ENCODE measurements at regions not wholly inside any gene's neighbourhood (a gene's known extent, or its start where the extent isn't known, plus 50 kb on each side); places are given as distances from the start of the nearest gene placed in this dataset.
A peak's percentile ranks its signal among the peaks of the same experiment; 100 is the strongest.
"Not testable (repeated sequence)": the region's sequence is repeated elsewhere in the genome, so short reads cannot be mapped to it uniquely, and the experiment has no call there.

DNA sequence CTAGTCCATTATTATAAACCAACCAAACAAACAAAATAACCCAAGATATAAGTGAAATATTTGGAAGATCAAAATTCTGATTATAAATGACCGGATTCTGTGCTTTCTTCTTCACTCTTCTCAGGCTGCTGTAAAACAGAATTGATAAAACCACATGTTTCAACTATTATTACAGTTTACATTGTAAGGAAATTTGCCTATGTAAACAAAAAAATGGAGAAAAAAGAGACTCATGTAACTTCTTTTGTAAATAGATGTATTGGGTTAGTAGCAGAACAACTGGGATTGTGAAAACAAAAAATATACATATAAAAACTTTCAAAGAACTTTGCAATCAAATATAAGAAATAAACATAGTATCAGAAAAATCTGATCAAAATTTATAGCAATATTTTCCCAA, 295.2 kb upstream of the CCDC179 start:
- no peak for DNase-seq

DNA sequence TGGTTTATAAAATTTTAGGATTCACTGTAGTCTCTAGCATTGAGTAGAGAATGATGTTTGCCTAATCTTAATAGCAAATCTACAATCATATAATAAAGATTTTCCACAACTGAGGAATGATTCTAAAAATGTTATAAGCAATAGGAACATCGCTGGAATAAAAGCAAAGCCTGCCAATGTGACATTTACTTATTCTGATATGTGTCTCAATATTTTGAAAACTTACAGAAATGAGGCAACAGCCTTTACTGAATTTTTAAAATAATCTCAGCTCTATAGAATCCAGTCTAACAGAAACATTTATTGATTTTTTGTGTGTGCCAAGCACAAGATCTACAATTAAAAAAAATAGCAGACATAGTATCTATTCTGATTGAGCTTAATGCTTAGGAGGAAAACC, 303.7 kb upstream of the CCDC179 start:
- DNase-seq: no peak

- no peak for DNase-seq
Observed at GRCh38 chr11:23166376-23166775, 306.1 kb upstream of the CCDC179 start.

GRCh38 chr11:23179609-23180008, 319.3 kb upstream of the CCDC179 start:
- no peak for DNase-seq

DNA sequence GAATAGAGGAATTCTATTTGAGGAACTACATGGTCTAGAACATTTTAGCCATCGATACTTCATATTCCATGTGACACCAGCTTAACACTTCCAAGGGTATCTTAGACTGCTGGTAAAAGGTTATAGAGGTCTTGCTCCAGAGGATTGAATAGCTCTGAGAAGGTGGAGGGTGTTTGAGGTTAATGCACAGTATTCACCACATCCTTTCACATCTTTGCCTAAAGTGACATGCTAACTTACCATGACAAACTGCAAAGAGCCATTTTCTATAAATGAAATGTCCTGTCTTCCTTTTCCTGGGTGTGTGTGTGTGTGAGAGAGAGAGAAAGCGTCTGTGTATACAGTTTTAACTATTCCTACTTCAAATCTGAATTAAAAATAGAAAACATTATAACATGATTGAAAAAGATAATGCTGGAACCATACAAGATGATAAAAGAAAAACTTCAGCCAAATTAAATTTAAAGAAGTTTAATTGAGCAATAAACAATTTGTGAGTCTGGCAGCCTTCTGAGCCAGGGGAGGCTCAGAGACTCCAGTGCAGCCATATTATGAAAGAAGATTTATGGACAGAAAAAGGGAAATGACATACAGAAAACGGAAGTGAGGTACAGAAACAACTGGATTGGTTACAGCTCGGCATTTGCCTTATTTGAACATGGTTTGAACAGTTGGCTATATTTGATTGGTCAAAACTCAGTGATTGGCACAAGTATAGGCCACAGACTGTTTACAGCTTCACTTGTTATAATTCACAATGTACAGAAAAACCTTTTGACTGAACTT, 320.9 kb upstream of the CCDC179 start:
- DNase-seq: no peak

GRCh38 chr11:23192256-23192655, 332.0 kb upstream of the CCDC179 start:
- DNase-seq: no peak

DNA sequence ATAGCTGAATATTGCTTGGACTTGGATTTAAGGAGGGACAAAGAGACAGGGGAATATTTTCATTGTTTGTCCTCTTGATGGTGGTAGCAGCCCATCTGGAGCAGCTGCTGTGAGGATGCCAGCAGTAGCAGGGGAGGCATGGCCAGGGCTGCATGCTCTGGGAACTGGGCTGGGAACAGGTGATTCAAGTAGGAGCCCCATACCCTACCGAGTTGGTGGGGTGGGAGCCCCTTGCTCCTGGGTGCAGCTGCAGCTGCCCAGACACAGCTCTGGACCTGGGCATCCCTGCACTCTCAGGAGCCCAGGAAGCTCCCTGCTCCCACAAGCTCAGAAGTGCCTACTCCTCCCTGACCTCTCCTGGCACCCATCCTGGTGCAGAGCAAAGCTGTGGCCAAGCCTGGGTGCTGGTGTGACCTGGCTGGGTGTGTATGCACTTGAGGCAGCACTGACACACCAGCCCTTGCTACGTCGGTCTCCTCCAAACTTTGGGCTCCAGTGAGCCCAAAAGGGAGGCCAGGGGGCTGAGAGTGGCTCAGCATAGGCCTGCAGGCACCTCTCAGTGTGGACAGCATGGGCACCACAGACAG, 341.8 kb upstream of the CCDC179 start:
- no peak for DNase-seq

DNA sequence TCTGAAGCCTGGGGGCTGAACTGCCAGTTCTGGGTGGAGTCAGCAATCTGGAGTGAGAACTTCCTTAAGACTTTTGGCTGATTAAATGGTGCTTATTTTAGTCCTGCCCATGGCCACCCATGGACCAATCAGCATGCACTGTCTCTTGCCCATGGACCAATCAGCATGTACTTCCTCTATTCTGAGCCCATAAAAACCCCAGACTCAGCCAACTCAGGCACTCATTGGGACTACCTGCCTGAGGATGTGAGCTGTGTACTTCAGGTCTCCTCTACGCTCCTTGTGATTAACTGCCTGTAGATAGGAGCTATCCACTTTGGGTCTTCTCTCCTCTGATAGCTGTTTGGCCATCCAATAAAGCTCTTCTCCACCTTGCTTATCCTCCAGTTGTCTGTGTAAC, 342.3 kb upstream of the CCDC179 start:
- no peak for DNase-seq

- no peak for DNase-seq
Observed at GRCh38 chr11:23205156-23205871, 345.0 kb upstream of the CCDC179 start.

DNA sequence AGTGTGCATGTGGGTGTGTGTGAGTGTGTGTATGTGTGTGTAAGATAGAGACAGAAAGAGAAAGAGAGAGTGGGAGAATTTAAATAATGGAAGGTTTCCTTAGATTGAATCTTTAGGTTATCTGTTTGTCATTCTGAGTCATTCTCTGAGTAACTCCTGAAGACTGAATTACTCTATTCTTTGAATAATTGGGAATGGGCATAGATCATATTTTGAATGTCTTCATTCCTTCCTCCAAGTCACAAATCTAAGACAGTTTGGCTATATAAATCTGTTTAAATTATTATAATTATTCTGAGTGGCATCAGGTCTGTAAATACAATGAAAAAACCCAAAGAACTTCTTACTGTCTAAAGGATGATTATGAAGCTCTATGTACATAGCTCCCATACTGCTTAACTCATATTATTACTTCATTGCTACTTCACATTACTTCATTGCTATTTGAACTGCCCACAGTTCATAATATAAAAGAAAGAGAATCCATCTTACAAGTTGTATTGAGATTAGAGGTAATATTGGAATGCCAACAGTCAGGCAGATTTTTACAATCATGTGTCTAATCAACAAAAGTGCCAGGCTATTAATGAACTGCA, 346.6 kb upstream of the CCDC179 start:
- DNase-seq: no peak

- no peak for DNase-seq
Observed at GRCh38 chr11:23211221-23211620, 350.9 kb upstream of the CCDC179 start.

DNA sequence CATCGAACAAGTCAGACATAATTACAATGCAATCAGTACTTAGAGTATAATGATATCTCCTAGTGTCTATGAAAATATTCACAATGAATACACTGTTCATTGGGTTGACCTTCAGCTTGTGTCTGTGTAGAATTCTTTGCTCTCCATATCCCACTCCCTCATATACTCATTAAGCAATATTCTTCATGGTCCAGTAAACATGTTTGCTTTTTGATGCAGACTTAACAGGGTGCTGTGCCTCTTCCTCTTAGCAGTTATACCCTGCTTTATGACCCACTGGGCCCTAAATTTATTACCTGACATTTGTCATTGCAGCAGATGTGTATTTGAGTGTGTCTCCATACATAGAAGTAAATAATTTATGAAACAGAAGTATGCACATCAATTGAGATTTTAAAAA, 352.5 kb upstream of the CCDC179 start:
- DNase-seq: peak; percentile 5

GRCh38 chr11:23217072-23217471, 356.8 kb upstream of the CCDC179 start:
- DNase-seq: no peak

- DNase-seq: not testable (repeated sequence)
Observed at GRCh38 chr11:23220086-23220485, 359.8 kb upstream of the CCDC179 start.

- no peak for DNase-seq
Observed at GRCh38 chr11:23221366-23221765, 361.1 kb upstream of the CCDC179 start.

GRCh38 chr11:23226331-23227077, 366.2 kb upstream of the CCDC179 start:
- no peak for DNase-seq

GRCh38 chr11:23227078-23227445, 366.8 kb upstream of the CCDC179 start:
- no peak for DNase-seq

DNA sequence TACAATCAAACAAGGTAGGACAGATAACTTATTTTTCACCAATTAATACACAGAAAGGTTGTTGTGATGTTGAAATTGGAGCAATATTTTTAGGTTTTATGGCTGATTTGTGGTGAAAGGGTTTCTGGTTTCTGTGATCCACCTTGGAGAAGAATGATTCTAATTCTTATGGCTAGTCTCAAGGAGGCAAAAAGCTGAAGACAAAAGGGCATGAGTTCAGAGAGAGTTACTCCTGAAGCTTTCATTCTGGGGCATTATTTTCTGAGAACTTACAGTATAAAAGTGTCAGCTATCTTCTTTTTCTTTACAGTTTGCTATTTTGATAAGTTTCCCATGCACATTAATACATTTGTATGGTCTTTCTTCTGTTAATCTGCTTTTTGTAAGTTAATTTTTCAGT, 372.4 kb upstream of the CCDC179 start:
- DNase-seq: no peak

GRCh38 chr11:23233075-23233474, 372.8 kb upstream of the CCDC179 start:
- DNase-seq: no peak

DNA sequence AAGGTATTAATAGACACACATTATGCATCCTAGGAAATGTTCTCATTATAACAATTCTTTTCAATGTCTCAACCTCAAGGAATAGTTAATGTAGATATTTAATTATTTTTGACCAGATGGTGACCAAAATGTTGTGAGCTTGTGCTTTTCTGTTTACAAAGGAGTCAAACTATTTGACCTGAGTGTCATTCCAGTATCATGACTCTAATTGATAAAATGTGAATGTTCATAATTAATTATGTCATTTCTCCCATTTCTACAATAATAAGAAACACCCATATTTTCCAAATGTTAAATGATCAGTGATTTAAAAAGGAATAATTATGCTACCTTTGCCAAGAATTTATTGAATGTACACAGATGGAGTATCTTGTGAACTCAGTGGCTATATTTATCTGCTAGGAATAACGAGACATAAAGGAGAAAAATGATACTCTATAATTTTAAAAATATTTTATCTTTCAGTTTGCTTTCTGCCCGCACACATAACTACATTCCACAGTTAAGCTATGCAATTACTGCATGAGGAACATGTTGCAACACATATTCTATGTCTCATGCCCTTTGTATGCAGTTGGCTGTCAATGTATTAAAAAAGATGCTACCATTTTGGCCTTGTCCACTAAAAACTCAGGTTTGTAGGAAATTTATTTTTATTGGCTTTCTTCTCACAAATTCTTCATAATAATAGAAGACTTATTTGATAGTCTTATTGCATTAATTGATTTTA, 376.7 kb upstream of the CCDC179 start:
- no peak for DNase-seq

DNA sequence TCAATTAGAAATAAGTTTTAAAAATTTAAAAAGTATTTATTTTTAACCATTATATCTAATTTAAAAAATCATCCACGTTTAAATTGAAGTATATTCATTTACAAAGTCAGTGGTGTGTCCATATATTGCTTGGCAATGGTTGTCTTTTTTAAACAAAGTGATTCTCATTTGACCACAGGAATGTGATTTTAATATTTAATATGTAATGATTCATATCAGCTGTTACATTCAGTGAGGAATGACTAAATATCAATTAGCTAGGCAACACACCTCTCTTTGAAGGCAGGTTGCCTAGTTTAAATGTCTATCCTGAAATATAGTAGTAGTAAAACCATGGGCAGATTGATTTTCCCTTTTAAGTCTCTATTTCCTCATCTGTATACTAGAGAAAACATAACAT, 392.2 kb upstream of the CCDC179 start:
- no peak for DNase-seq

DNA sequence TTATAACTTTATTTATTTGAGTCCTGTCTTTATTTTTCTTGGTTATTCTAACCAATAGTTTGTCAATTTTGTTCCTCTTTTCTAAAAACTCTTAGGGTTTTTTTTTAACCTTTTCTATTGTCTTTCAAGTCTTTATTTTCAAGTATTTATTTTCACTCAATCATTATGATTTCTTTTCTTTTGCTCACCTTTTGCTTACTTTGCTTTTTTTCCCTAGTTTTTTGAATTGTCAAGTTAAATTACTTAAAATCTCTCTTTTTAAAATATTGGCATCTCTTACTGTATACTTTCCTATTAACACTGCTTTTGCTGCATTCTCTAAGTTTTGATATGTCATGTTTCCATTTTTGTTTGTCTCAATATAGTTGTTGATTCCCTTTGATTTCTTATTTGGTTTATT, 396.8 kb upstream of the CCDC179 start:
- DNase-seq: no peak

All from COR-L47 (cell line).